ENCODE measurements at regions not wholly inside any gene's neighbourhood (a gene's known extent, or its start where the extent isn't known, plus 50 kb on each side); places are given as distances from the start of the nearest gene placed in this dataset.

GRCh38 chr2:155060896-155061295 is 362.4 kb downstream of the KCNJ3 start:
- TF ChIP-seq POLR2A (IDR thresholded peaks at IDR 0.05; ENCODE audit: low read depth, low read length) (no peak), MAX (IDR thresholded peaks at IDR 0.05; ENCODE audit: insufficient read depth, insufficient read length) (no peak)
